ENCODE measurements at regions not wholly inside any gene's neighbourhood (a gene's known extent, or its start where the extent isn't known, plus 50 kb on each side); places are given as distances from the start of the nearest gene placed in this dataset.

GRCh38 chr7:46850563-46851330 lies 731.2 kb downstream of the TNS3 start:
- Histone ChIP-seq H3K27me3 (ENCODE audit: insufficient read depth) (no peaks in the 10 kb centered on the region), H3K79me2 (replicated peaks; ENCODE audit: insufficient read depth) (no peaks in the 10 kb centered on the region), H2AFZ (no peak overlapping the region), H3K9me2 (ENCODE audit: insufficient read depth) (peaks cover 18% of the 10 kb centered on the region; the same call in 1 of the 2 replicates), H3K4me3 (no peak overlapping the region), H3K27ac (ENCODE audit: low read depth) (no peak overlapping the region), H3K4me1 (ENCODE audit: insufficient read depth) (no peaks in the 10 kb centered on the region), H3F3A (replicated peaks; ENCODE audit: low read depth) (no peaks in the 10 kb centered on the region), H3K36me3 (ENCODE audit: insufficient read depth) (no peaks in the 10 kb centered on the region), H3K4me2 (no peak overlapping the region), H4K20me1 (replicated peaks; ENCODE audit: insufficient read depth) (no peaks in the 10 kb centered on the region)
- H3K36me3 Mint-ChIP-seq (ENCODE audit: low read depth): no peaks in the 10 kb centered on the region
- no peaks in the 10 kb centered on the region for H3K4me1 Mint-ChIP-seq
- H3K9me3 Mint-ChIP-seq: no peaks in the 10 kb centered on the region
- no peaks in the 10 kb centered on the region for H3K27me3 Mint-ChIP-seq (ENCODE audit: insufficient read depth, low read depth, poor library complexity)
- TF ChIP-seq STAT1 (IDR thresholded peaks at IDR 0.05; ENCODE audit: unreplicated experiment) (no peak), POLR2AphosphoS5 (IDR thresholded peaks at IDR 0.05; ENCODE audit: low read depth) (no peak)
- ATAC-seq (no peak), DNase-seq (ENCODE audit: low spot score) (no peak)
- no peak overlapping the region for H3K27ac Mint-ChIP-seq
- H3K4me3 Mint-ChIP-seq: no peak overlapping the region

GRCh38 chr7:46848944-46849343 lies 733.0 kb downstream of the TNS3 start:
- Histone ChIP-seq H3K27me3 (ENCODE audit: insufficient read depth) (no peaks in the 10 kb centered on the region), H3K36me3 (ENCODE audit: insufficient read depth) (no peaks in the 10 kb centered on the region), H3K79me2 (replicated peaks; ENCODE audit: insufficient read depth) (no peaks in the 10 kb centered on the region), H2AFZ (no peak overlapping the region), H3K9me2 (ENCODE audit: insufficient read depth) (peaks cover 18% of the 10 kb centered on the region; the same call in 1 of the 2 replicates), H3K4me1 (ENCODE audit: insufficient read depth) (no peaks in the 10 kb centered on the region), H3K4me3 (no peak overlapping the region), H3K27ac (ENCODE audit: low read depth) (no peak overlapping the region), H3K4me2 (no peak overlapping the region), H4K20me1 (replicated peaks; ENCODE audit: insufficient read depth) (no peaks in the 10 kb centered on the region), H3F3A (replicated peaks; ENCODE audit: low read depth) (no peaks in the 10 kb centered on the region)
- Mint-ChIP-seq H3K4me3 (no peak overlapping the region), H3K27me3 (ENCODE audit: insufficient read depth, low read depth, poor library complexity) (no peaks in the 10 kb centered on the region), H3K4me1 (no peaks in the 10 kb centered on the region), H3K36me3 (ENCODE audit: low read depth) (no peaks in the 10 kb centered on the region), H3K9me3 (no peaks in the 10 kb centered on the region), H3K27ac (no peak overlapping the region)
- ATAC-seq (no peak), DNase-seq (ENCODE audit: low spot score) (no peak)
- TF ChIP-seq ETS1 (IDR thresholded peaks at IDR 0.05) (no peak), EZH2 (IDR thresholded peaks at IDR 0.05; ENCODE audit: low read depth, unreplicated experiment) (no peak), ZNF331 (CRISPR knock-in tag; IDR thresholded peaks at IDR 0.05; ENCODE audit: low read depth) (no peak), JUNB (IDR thresholded peaks at IDR 0.05; ENCODE audit: unreplicated experiment) (no peak), ZNF114 (CRISPR knock-in tag; IDR thresholded peaks at IDR 0.05) (no peak), POLR2AphosphoS5 (IDR thresholded peaks at IDR 0.05; ENCODE audit: low read depth) (no peak), CREB1 (CRISPR knock-in tag; IDR thresholded peaks at IDR 0.05; ENCODE audit: low read depth) (no peak), REST (IDR thresholded peaks at IDR 0.05; ENCODE audit: unreplicated experiment) (no peak), NANOG (IDR thresholded peaks at IDR 0.05; ENCODE audit: borderline replicate concordance) (no peak), STAT1 (IDR thresholded peaks at IDR 0.05; ENCODE audit: unreplicated experiment) (no peak)
- TF ChIP-seq, protein P1, sequence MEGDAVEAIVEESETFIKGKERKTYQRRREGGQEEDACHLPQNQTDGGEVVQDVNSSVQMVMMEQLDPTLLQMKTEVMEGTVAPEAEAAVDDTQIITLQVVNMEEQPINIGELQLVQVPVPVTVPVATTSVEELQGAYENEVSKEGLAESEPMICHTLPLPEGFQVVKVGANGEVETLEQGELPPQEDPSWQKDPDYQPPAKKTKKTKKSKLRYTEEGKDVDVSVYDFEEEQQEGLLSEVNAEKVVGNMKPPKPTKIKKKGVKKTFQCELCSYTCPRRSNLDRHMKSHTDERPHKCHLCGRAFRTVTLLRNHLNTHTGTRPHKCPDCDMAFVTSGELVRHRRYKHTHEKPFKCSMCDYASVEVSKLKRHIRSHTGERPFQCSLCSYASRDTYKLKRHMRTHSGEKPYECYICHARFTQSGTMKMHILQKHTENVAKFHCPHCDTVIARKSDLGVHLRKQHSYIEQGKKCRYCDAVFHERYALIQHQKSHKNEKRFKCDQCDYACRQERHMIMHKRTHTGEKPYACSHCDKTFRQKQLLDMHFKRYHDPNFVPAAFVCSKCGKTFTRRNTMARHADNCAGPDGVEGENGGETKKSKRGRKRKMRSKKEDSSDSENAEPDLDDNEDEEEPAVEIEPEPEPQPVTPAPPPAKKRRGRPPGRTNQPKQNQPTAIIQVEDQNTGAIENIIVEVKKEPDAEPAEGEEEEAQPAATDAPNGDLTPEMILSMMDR (conservative IDR thresholded peaks at IDR 0.05; ENCODE audit: low read depth in 2 of 2): no peak
